Transverse colon (tissue), 3 donors: ENCODE measurements at regions not wholly inside any gene's neighbourhood (a gene's known extent, or its start where the extent isn't known, plus 50 kb on each side); places are given as distances from the start of the nearest gene placed in this dataset.
"Not testable (repeated sequence)": the region's sequence is repeated elsewhere in the genome, so short reads cannot be mapped to it uniquely, and the experiment has no call there.

Source experiments
- POLR2A ChIP-seq: fragments of 450-650 bp; IDR thresholded peaks from one replicate; pipeline ENCODE4 v1.6.1; 2016; ENCODE audit warnings: antibody characterized with exemption, mild to moderate bottlenecking, moderate library complexity
- TF ChIP-seq, protein P1 (sequence below), 5 experiments: fragments of 200-600 bp in 3 of 5; fragments of 450-650 bp in 2 of 5; sonication (generic) in 3 of 5; IDR thresholded peaks; 1 replicate in 2 of 5; 2 replicates in 3 of 5; pipeline ENCODE4 v1.5.1; 2016 to 2017; ENCODE audit warnings: antibody characterized with exemption in 5 of 5, inconsistent platforms in 3 of 5, mild to moderate bottlenecking in 2 of 5, moderate library complexity in 1 of 5

- TF ChIP-seq, protein P1, sequence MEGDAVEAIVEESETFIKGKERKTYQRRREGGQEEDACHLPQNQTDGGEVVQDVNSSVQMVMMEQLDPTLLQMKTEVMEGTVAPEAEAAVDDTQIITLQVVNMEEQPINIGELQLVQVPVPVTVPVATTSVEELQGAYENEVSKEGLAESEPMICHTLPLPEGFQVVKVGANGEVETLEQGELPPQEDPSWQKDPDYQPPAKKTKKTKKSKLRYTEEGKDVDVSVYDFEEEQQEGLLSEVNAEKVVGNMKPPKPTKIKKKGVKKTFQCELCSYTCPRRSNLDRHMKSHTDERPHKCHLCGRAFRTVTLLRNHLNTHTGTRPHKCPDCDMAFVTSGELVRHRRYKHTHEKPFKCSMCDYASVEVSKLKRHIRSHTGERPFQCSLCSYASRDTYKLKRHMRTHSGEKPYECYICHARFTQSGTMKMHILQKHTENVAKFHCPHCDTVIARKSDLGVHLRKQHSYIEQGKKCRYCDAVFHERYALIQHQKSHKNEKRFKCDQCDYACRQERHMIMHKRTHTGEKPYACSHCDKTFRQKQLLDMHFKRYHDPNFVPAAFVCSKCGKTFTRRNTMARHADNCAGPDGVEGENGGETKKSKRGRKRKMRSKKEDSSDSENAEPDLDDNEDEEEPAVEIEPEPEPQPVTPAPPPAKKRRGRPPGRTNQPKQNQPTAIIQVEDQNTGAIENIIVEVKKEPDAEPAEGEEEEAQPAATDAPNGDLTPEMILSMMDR (IDR thresholded peaks at IDR 0.05) = not testable (repeated sequence)
- TF ChIP-seq POLR2A = not testable (repeated sequence)
Measured at GRCh38 chr5:105859350-105859749, 1811.4 kb downstream of the EFNA5 start.
